GM19468 (cell line): ENCODE measurements at regions not wholly inside any gene's neighbourhood (a gene's known extent, or its start where the extent isn't known, plus 50 kb on each side); places are given as distances from the start of the nearest gene placed in this dataset.
"Not testable (repeated sequence)": the region's sequence is repeated elsewhere in the genome, so short reads cannot be mapped to it uniquely, and the experiment has no call there.

Experiments
- ATAC-seq: cut with Tn5 transposase; IDR thresholded peaks from one replicate; pipeline ENCODE4 v1.9.1; 2021; ENCODE audit warnings: mild to moderate bottlenecking, moderate library complexity, moderate number of reproducible peaks; ENCODE audit not compliant: unreplicated experiment; ENCODE audit errors: extremely low read depth

DNA sequence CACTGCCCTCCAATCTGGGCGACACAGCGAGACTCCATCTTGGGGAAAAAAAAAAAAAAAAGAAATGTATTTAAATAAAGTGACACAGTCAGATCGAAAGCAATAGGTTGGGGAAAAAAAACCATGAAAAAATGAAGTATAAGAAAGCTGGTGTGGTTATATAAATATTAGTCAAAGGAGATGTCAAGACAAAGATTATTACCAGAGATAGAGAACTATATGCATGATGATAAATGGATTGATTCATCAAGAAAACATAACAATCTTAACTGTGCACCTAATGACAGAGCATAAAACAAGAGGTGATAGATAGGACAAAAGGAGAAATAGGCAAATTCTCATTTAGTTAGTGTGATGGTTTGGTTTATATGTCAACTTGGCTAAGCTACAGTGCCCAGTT lies 146.9 kb upstream of the AHI1 start:
- ATAC-seq: no peak

- ATAC-seq: no peak
These were observed 150.0 kb upstream of the AHI1 start for GRCh38 chr6:135647521-135647920.

DNA sequence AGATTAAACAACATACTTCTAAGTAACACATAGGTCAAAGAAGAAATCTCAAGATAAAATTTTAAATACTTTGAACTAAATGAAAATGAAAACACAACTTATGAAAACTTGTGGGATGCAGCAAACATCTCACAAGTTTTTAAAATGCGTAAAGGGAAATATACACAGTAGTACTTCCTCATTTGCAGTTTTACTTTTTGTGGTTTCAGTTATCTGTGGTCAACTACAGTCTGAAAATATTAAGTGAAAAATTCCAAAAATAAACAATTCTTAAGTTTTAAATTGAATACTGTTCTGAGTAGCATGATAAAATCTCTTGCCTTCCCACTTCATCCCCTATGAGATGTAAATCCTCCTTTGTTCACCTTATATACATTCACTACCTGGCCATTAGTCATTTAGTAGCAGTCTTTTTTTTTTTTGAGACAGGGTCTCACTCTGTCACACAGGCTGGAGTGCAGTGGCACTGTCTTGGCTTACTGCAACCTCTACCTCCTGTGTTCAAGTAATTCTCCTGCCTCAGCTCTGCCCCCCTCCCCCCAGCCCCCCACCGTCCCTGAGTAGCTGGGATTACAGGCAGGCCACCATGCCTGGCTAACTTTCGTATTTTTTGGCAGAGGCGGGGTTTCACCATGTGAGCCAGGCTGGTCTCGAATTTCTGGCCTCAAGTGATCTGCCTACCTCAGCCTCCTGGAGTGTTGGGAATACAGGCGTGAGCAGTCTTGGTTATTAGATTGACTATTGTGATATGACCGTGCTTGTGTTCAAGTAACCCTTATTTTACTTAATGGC lies 154.6 kb upstream of the AHI1 start:
- peak; percentile 98 for ATAC-seq

DNA sequence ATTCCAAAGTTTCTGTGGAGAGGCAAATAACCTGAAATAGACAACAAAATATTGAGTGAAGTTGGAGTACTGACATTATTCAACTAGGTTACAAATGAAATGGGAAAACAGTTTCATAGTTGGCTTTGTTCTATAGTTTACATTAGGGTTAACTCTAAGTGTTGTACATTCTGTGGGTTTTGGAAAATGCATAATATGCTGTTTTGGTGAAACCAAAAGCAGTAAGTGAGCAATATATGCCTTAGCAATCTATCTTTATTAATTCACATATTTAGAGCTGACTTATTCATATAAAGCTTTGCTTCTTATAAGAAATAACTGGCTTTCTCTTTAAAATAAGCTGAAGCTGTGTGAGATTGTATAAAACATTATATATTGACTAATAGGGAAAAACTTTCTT lies 157.5 kb upstream of the AHI1 start:
- no peak for ATAC-seq

DNA sequence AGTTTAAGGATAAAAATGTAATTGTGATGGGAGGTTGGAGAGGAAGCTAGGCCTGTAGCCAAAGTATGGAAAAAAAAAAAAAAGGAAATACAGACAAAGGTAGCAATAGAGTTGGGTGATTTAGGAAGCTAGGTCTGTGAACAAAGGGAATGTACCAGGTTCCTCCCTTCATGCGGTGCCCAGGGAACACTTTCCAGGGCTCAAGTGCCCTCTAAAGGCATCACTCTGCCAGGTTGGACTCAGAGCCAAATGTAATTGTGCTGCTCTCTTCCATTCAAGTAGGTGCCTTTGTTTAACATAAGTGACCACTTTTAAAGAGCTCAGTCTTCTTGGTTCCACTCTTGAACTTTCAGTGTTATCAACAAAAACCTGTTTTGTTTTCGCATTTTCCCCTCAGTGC lies 159.7 kb upstream of the AHI1 start:
- no peak for ATAC-seq

DNA sequence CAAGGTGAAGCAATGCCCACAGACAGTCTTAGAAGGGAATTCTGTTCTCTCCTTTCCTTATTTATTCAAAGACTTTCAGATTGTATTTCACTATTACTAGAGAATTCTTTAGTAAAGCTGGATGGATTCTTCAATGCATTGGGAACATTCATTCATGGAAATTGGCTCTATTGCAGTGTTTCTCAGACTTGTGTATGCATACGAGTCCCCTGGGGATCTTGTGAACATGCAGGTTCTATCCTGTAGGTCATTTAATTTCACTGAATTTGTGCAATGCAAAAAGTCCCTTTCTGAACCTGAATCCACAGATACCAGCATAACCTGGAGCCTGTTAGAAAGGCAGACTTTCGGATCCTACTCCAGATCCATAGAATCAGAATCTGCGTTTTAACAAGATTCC lies 160.9 kb upstream of the AHI1 start:
- ATAC-seq: no peak

- ATAC-seq: no peak
These were observed 161.4 kb upstream of the AHI1 start for GRCh38 chr6:135658916-135659315.

GRCh38 chr6:135664527-135664926 lies 167.0 kb upstream of the AHI1 start:
- ATAC-seq: no peak

- ATAC-seq: no peak
These were observed 168.4 kb upstream of the AHI1 start for GRCh38 chr6:135665935-135666334.

DNA sequence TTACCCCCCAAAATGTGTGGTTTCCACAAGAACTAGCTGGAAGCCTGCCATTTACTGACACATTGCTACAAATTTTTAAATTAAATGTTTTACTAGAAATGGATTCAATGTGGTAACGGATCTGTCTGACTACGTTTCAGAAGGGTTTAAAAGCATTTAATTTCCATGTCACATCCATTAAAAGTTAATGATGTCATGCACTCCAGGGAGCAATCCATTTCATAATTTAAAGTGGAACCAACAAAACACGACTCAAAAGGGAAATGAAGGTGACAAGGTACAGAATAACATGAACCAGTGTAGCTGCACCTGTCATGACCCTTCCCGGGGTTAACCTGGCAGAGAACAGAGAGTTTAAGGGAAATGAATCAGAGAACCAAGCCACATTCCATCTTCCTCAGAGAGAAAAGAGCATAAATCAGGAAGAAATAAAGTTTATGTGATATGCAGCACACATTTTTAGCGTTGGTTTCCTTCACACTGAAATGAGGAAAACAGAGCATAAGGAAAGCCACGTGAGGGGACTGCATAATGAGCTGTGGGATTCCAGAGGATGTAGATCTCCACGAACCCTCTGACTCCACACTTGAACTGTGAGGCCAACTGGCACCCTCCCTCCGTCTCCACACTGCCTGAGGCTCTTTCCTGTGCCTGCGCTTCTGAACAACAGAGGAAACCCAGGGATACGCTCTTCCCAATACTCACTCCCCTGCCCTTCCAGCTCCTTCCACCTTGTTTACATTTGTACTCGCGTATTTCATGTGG lies 170.3 kb upstream of the AHI1 start:
- ATAC-seq: no peak

DNA sequence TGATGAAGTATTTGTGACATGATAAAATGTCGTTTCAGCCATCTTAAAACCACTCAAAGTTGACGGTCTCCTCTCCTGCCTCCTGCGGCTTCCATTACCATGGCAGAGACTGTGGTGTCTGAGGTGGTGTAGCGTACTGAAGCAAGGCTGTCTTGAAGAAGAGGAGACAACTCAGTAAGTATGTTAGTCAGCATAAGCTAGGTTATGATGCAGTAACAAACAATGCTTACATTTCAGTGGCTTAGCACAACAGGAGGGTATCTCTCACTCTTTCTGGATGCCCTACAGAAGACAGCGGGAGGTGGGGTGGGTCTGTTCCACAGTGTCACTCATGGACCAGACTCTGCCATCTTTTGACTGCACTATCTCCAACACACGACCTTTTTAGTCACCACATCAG lies 174.7 kb upstream of the AHI1 start:
- no peak for ATAC-seq

DNA sequence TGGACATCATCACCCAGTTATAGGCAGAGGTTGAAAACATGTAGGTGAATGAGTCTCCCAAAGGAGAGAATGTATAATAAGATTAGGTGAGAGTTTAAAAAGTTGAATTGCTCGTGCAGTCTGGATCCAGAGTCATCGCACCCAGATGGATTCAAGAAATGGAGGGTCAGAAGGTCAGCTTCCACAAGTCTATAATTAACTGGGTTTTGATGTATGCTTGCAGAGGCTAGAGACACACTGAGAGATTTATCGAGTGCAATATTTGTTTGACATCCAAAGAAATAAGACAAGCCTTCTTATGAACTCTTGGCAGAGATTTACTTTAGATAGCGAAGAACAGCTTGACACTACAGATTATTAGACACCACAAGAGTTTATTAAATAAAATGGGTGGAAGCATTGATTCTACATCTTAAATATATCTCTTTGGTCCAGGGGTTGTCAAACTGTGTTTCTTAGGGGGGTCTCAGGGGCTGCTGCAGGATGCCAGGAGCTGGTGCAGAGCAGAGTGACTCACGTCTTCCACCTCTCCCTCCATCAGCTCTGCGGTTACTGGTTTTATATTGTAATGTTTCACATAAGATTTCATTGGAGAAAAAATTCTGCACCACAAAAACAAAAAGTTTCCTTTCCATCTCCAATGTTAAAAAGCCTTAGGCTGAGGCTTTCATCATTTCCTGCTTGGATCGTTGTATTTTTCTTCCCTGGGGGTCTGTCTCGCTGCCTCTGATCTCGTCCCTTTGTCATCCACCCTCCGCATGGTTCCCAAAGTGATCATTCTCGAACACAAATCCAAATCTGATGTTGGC lies 176.2 kb upstream of the AHI1 start:
- ATAC-seq: no peak

DNA sequence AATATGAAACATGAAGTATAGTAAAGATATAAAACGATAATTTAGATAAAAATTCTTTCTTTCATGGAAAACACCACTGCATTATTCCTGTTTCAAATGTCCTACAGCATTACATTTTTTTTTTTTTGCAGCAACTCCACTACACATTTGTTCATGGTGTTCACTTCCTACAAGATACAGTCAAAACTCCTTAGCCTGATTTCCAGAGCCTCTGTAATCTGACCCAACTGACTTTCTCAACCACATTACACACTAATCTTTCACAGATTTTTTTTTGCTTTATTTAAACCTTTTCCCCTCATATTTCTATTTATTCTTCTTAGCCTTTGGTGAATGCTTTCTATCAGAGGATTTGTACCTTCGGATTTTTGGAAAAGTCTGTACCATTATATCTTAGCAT lies 176.5 kb upstream of the PDE7B start:
- ATAC-seq: no peak

DNA sequence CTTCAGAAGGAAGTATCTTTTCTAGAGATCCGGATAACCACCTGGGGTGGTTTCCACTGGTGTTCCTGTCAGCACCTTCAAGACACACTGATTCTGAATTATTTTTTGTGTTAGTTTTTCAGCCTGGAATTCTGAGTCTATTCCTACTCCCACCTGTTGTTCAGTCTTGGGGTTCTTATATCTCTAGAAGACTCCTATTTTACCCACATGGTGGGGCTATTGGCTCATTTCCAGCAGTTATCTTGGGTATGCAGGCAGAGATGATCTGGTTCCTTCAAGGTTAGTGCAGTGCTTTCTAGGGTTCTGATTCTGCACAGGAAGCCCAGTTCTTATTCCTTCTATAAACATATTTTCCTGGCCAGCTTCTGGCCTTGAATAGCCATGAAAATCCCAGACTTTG lies 175.6 kb upstream of the PDE7B start:
- ATAC-seq: no peak

GRCh38 chr6:135680964-135681913 lies 170.3 kb upstream of the PDE7B start:
- no peak for ATAC-seq

- ATAC-seq: no peak
These were observed 164.7 kb upstream of the PDE7B start for GRCh38 chr6:135686784-135687301.

DNA sequence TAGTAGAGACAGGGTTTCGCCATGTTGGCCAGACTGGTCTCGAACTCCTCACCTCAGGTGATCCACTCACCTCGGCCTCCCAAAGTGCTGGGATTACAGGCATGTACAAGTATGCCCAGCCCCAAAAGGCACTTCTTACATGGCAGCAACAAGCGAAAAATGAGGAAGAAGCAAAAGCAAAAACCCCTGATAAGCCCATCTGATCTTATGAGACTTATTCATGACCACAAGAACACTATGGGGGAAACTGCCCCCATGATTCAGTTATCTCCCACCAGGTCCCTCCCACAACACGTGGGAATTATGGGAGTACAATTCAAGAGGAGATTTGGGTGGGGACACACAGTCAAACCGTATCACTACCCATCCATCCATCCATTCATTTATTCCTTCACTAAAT lies 163.0 kb upstream of the PDE7B start:
- ATAC-seq: not testable (repeated sequence)

DNA sequence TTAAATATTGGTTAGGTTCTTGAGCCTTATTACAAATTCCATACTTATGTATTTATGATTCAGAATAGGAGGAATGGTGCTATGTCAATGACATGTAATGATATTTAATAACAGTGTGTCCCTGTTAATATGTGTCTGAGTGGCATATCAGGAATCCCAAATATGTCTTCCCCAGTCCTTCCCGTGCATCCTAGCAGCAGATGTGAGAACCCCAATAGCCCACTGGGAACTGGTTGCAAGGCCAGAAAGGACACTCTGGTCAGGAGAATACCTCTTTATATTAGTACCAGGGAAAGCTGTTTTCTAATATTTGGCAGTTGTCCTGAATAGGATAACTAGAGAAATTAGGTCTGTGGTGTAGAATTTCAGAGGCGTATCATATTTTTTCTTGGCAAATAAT lies 159.1 kb upstream of the PDE7B start:
- ATAC-seq: no peak

DNA sequence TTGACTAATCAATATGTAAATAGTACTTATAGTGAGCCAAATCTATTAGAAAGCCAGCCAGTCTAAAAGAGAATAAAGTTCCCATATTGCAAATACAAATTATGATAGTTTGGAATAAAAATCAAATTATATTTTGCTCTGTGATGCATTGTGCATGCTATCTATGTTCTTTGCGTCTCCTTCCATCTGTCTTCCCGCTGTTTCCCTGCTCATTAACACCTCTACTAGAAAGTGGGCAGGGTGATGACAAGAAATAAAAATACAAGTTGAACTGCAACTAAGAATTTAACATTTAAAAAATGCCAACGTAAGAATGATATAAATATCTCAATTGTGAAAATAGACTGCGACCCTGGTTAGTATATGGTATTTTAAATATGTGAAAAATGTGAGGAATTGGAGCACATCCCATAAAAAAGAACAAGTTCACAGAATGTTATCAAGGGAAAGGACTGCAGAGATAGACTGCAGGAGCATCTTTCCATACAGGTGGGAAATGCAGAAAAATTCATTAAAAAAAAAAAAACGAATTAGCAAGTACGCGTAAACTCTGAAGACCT lies 157.6 kb upstream of the PDE7B start:
- no peak for ATAC-seq
